ENCODE measurements at regions not wholly inside any gene's neighbourhood (a gene's known extent, or its start where the extent isn't known, plus 50 kb on each side); places are given as distances from the start of the nearest gene placed in this dataset.
A peak's percentile ranks its signal among the peaks of the same experiment; 100 is the strongest.
"Not testable (repeated sequence)": the region's sequence is repeated elsewhere in the genome, so short reads cannot be mapped to it uniquely, and the experiment has no call there.

DNA sequence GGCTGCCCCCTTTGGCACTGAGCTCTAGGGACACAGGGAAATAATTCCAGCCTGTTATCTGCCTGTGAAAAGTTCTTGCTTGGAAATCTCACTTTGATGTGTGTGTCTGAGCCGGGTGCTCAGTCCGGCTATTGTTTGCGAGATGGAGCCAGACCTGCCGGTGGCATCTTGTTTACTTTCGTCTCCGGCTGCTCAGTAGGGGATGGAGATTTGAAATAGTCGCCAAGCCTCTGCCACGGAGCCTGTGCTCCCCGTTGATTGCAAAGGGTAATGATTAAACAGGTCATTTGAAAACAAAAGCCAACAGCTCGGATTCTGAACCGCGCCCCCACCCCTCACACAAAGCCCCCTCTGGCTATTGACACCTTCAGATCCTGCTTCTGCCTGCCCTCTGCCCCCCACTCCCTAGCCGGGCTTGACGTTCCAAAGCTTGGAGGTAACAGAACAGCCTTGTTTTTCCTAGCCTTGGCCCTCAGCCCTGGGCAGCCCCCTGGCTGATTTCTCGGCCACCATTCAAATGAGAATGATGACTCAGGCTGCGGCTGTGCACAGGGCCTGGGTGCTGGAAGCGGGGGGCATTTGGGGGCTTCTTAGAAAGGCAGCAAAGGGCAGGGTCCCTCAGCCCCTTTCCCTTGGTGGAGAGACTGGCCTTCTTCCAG, 70.8 kb upstream of the SPDYE9 start:
- H3K4me1 ChIP-seq; H3K27ac ChIP-seq; DNase-seq; ATAC-seq; H3K36me3 ChIP-seq; intact Hi-C loops (cut with DNase I); H3K4me3 ChIP-seq; H3K9me3 ChIP-seq; H3K27me3 ChIP-seq: not testable (repeated sequence)

DNA sequence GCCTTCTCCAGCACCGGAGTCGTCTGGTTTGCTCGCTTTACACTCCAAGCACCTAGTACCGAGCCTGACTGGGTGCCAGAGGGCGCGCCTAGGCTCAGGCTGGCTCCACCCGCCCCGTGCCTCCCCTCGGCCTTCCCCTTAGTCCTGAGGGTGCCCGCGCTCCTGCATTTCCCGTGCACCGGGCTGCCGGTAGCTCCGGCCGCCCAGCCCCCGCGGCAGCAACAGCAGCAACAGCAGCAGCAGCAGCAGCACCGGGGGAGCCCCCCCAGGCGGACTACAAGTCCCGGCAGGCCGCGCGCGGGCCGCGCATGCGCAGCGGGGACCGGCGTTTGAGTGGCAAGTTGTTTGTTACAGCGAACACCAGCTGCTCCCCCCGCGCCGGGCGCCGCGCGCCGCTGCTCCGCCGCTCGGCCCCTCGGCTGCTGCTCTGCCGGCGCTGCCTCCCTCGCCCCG, 68.8 kb upstream of the SPDYE9 start:
- H3K4me3 ChIP-seq = peak overlapping the region; percentile 42
- H3K27ac ChIP-seq; H3K4me1 ChIP-seq; H3K36me3 ChIP-seq; H3K27me3 ChIP-seq; intact Hi-C loops (cut with DNase I); H3K9me3 ChIP-seq: not testable (repeated sequence)
- peak; percentile 91 for DNase-seq
- ATAC-seq = peak; percentile 96

DNA sequence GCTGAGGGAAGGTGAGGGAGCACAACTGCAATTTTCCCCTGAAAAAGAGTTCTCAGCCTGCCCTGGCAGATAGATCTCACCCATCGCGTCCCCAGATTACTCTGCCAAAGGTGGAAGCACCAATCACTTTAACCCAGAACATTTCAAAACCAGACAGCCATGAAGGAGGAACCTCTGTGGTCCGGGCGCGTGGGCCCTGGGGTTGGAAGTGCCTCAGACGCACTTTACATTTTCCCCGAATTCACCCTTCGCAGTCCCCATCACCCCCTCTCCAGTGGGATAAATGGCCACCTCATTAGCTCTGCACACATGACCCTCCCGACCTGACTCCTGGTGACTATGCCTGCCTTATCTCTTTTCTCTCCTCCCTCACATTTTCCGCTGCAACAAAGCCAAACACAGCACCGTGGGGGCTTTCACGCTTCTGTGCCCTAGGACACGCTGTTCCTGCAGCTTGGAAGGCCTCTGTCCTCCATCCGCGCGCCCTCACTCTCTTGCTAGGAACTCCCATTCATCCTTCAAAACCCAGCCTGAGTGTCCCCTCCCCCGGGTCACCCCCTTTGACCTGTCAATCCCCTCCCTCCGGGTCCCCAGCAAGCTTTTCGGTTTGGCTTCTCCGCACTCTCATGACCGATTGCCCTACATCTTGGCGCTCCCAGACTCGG, 68.2 kb upstream of the SPDYE9 start:
- H3K27ac ChIP-seq; H3K9me3 ChIP-seq; H3K36me3 ChIP-seq; H3K27me3 ChIP-seq; intact Hi-C loops (cut with DNase I); H3K4me1 ChIP-seq: not testable (repeated sequence)
- ATAC-seq (peak; percentile 57), DNase-seq (peak; percentile 54)
- H3K4me3 ChIP-seq = peak overlapping the region; percentile 42

DNA sequence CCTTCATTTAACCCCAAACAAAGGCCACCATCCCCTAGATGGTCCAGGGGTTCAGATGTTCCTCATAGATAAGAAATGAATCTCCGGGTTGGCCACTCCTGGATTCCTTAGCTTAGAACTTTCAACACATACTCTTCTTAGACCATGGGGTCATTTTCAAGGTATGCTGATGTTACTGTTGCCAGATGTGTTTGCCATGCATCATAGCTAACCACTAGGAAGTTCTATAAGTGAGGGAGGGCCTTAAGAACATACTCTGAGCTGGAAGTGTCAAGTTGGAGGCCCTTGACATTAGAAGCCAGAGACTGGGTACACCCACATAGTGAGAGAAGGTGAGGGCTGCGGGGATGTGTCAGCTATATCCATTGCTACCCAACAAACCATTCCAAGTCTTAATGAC, 62.7 kb upstream of the SPDYE9 start:
- H3K4me3 ChIP-seq; H3K9me3 ChIP-seq; H3K27me3 ChIP-seq; intact Hi-C loops (cut with DNase I); H3K36me3 ChIP-seq; DNase-seq; H3K27ac ChIP-seq; ATAC-seq; H3K4me1 ChIP-seq: not testable (repeated sequence)

DNA sequence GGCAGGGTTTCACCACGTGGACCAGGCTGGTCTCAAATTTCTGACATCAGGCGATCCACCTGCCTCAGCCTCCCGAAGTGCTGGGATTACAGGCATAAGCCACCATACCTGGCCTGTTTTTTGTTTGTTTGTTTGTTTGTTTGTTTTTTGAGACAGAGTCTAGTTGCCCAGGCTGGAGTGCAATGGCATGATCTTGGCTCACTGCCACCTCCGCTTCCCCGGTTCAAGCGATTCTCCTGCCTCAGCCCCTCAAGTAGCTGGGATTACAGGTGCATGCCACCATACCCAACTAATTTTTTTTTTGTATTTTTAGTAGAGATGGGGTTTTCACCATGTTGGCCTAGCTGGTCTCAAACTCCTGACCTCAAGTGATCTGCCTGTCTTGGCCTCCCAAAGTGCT, 61.8 kb upstream of the SPDYE9 start:
- DNase-seq = peak; percentile 27
- H3K36me3 ChIP-seq; H3K4me3 ChIP-seq; H3K9me3 ChIP-seq; ATAC-seq; H3K4me1 ChIP-seq; intact Hi-C loops (cut with DNase I); H3K27ac ChIP-seq; H3K27me3 ChIP-seq: not testable (repeated sequence)

DNA sequence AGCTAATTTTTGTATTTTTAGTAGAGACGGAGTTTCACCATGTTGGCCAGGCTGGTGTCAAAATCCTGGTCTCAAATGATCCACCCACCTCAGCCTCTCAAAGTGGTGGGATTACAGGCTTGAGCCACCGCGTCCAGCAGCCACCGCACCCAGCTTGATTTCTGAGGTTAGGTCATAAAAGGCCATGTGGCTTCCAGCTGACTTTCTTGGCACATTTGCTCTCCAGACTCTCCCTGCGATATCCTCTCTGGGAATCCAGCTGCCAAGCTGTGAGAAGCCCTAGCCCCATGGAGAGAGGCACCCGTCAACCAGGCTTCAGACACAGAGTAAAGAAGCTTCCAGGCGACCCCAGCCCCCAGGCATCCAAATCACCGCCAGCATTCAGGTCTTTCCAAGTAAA, 58.2 kb upstream of the SPDYE9 start:
- DNase-seq; H3K36me3 ChIP-seq; H3K4me3 ChIP-seq; H3K27me3 ChIP-seq; H3K4me1 ChIP-seq; ATAC-seq; H3K9me3 ChIP-seq; H3K27ac ChIP-seq; intact Hi-C loops (cut with DNase I): not testable (repeated sequence)

DNA sequence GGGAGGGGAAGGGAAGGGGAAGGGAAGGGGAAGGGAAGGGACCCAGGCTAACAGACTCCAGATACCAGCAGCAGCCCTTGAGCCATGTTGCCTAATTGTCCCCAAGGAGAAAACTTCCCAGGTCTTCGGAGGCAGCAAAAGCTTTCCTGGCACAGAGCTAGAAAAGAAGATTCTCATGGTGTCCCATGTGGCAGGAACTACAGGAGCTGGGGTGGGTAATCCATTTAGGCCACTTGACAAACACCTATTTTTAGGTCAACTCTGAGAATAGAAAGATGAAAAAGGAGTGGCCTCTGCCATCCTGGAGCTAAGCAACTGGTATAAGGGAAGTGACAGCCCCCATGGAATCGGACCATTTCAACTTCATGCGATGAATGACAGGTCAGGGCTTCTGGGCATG, 52.1 kb upstream of the SPDYE9 start:
- H3K9me3 ChIP-seq; H3K27ac ChIP-seq; ATAC-seq; H3K4me3 ChIP-seq; DNase-seq; H3K4me1 ChIP-seq; intact Hi-C loops (cut with DNase I); H3K27me3 ChIP-seq; H3K36me3 ChIP-seq: not testable (repeated sequence)
